KG1 (cell line): ENCODE measurements at regions not wholly inside any gene's neighbourhood (a gene's known extent, or its start where the extent isn't known, plus 50 kb on each side); places are given as distances from the start of the nearest gene placed in this dataset.

Source experiments
- DNase-seq: peaks from one replicate; lab custom pipeline; 2025; lab: John Stamatoyannopoulos, UW

- no peak for DNase-seq
Measured at GRCh38 chr2:126990605-126991532, 92.2 kb downstream of the TEX51 start.

DNA sequence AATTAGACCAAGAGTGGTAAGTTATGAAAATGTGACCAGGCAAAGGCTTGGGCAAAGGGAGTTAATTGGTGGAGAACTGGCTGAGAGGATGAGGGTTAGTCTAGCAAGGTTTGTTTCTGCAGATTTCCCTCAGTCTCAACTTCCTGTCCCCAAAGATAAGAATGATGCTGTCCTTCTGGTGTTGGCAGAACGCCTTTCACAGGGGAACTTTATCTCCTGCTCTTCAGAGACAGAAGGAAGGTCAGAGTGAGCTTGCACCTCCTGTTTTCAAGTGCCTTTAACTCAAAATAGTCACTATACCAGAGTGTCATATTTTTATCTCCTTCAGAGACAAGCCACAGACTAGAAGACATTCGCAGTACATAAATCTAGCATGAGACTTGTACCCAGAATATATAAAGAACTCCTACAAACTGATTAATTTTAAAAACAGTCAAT is 95.7 kb downstream of the TEX51 start:
- peak; percentile 48 for DNase-seq

- DNase-seq, result peak; percentile 21
Measured at GRCh38 chr2:126995621-126996377, 97.1 kb downstream of the TEX51 start.

DNA sequence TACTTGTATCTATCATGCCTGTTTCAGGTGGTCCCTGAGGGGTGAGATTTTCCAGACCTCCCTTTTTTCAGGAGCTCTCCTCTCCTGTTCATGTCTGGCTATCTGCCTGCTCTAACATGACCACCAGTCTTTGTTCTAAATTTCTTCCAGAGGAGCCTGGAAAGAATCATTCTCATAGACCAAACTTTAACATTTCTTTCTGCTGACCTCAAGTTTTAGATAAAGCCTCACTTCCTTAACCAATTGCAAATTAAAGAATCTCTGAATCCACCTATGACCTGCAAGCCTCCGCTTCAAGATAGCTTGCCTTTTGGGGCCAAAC is 97.6 kb downstream of the TEX51 start:
- no peak for DNase-seq
